HEK293T (cell line): ENCODE measurements at regions not wholly inside any gene's neighbourhood (a gene's known extent, or its start where the extent isn't known, plus 50 kb on each side); places are given as distances from the start of the nearest gene placed in this dataset.

ENCODE experiments used
- CTCF ChIA-PET: fragments of 350-600 bp; formaldehyde crosslinking; extraction: SDS; loops from one replicate; lab custom pipeline; 2021; ENCODE audit warnings: antibody characterized with exemption, inconsistent platforms; lab: Yijun Ruan, JAX
- POLR2A ChIA-PET: fragments of 350-600 bp; formaldehyde crosslinking; extraction: SDS; loops from one replicate; lab custom pipeline; 2020; ENCODE audit warnings: antibody characterized with exemption, inconsistent platforms; lab: Yijun Ruan, JAX
- DNase-seq: peaks from one replicate; pipeline ENCODE4 v3.0.0; 2012; ENCODE audit warnings: mixed read lengths; ENCODE audit errors: extremely low spot score
- ARNT ChIP-seq: fragments of 450-650 bp; IDR thresholded peaks from 2 replicates; pipeline ENCODE4 v1.6.1; 2017; ENCODE audit warnings: mild to moderate bottlenecking
- BHLHE40 ChIP-seq: fragments of 450-650 bp; IDR thresholded peaks from 2 replicates; pipeline ENCODE4 v1.6.1; 2016; ENCODE audit warnings: mild to moderate bottlenecking, moderate library complexity, borderline replicate concordance
- CTBP1 ChIP-seq: fragments of 450-650 bp; IDR thresholded peaks from 2 replicates; pipeline ENCODE4 v1.6.1; 2016; ENCODE audit warnings: borderline replicate concordance
- ELF4 ChIP-seq: fragments of 450-650 bp; IDR thresholded peaks from 2 replicates; pipeline ENCODE4 v1.6.1; 2017; ENCODE audit warnings: antibody characterized with exemption
- FOXA1 ChIP-seq: fragments of 450-650 bp; IDR thresholded peaks from 2 replicates; pipeline ENCODE4 v1.6.1; 2016; ENCODE audit warnings: mild to moderate bottlenecking
- FOXK2 ChIP-seq: fragments of 450-650 bp; IDR thresholded peaks from 2 replicates; pipeline ENCODE4 v1.6.1; 2016; ENCODE audit warnings: mild to moderate bottlenecking
- FOXM1 ChIP-seq: fragments of 450-650 bp; IDR thresholded peaks from 2 replicates; pipeline ENCODE4 v1.6.1; 2017; ENCODE audit warnings: mild to moderate bottlenecking, borderline replicate concordance
- HDGF ChIP-seq: fragments of 450-650 bp; IDR thresholded peaks from 2 replicates; pipeline ENCODE4 v1.6.1; 2017; ENCODE audit warnings: antibody characterized with exemption, borderline replicate concordance
- L3MBTL2 ChIP-seq: fragments of 450-650 bp; conservative IDR thresholded peaks from 2 replicates; pipeline ENCODE4 v1.6.1; 2016; ENCODE audit warnings: mild to moderate bottlenecking
- LEF1 ChIP-seq: fragments of 450-650 bp; IDR thresholded peaks from 2 replicates; pipeline ENCODE4 v1.6.1; 2017; ENCODE audit warnings: mild to moderate bottlenecking, borderline replicate concordance
- NFRKB ChIP-seq: fragments of 450-650 bp; IDR thresholded peaks from 2 replicates; pipeline ENCODE4 v1.6.1; 2016; ENCODE audit warnings: mild to moderate bottlenecking, moderate library complexity
- PKNOX1 ChIP-seq: fragments of 450-650 bp; IDR thresholded peaks from 2 replicates; pipeline ENCODE4 v1.6.1; 2016
- SP1 ChIP-seq: fragments of 450-650 bp; IDR thresholded peaks from 2 replicates; pipeline ENCODE4 v1.6.1; 2017
- SUZ12 ChIP-seq: fragments of 450-650 bp; IDR thresholded peaks from 2 replicates; pipeline ENCODE4 v1.6.1; 2016; ENCODE audit warnings: mild to moderate bottlenecking
- TARDBP ChIP-seq: fragments of 450-650 bp; IDR thresholded peaks from 2 replicates; pipeline ENCODE4 v1.6.1; 2016
- ZNF384 ChIP-seq: fragments of 450-650 bp; IDR thresholded peaks from 2 replicates; pipeline ENCODE4 v1.6.1; 2016

- ChIA-PET CTCF (no interaction called here), POLR2A (no interaction called here)
- no peak for DNase-seq
- no peak for TF ChIP-seq CTBP1
- TF ChIP-seq ELF4 = no peak
Measured at GRCh38 chr3:73235768-73236167, 174.3 kb downstream of the EBLN2 start.

GRCh38 chr3:73236867-73237266 is 175.4 kb downstream of the EBLN2 start:
- DNase-seq = no peak
- CTCF ChIA-PET = interaction anchor here (0.7 kb wide), 1 partner anchor 39 kb away, joined by 3 read pairs; no protein-coding TSS in a partner anchor
- POLR2A ChIA-PET = no interaction called here
- TF ChIP-seq LEF1 = no peak
- TF ChIP-seq BHLHE40 = no peak
- TF ChIP-seq L3MBTL2 = no peak
- TF ChIP-seq TARDBP = no peak
- no peak for TF ChIP-seq SUZ12
- no peak for TF ChIP-seq FOXM1
- TF ChIP-seq CTBP1 = peak; percentile 74
- TF ChIP-seq NFRKB = no peak
- TF ChIP-seq FOXK2 = no peak
- no peak for TF ChIP-seq FOXA1
- no peak for TF ChIP-seq ARNT
- TF ChIP-seq ZNF384 = no peak
- TF ChIP-seq SP1 = no peak
- TF ChIP-seq ELF4 = no peak
- TF ChIP-seq PKNOX1 = peak; percentile 87

- ChIA-PET POLR2A (no interaction called here), CTCF (no interaction called here)
- DNase-seq = no peak
- TF ChIP-seq BHLHE40 = no peak
Measured at GRCh38 chr3:73243740-73244139, 182.3 kb downstream of the EBLN2 start.

- CTCF ChIA-PET = no interaction called here
- DNase-seq = no peak
- no peak for TF ChIP-seq FOXM1
- POLR2A ChIA-PET = no interaction called here
Measured at GRCh38 chr3:73245459-73245858, 184.0 kb downstream of the EBLN2 start.

GRCh38 chr3:73249047-73249446 is 187.6 kb downstream of the EBLN2 start:
- no peak for DNase-seq
- POLR2A ChIA-PET = no interaction called here
- TF ChIP-seq FOXA1 (no peak), ARNT (no peak), L3MBTL2 (no peak), HDGF (no peak), BHLHE40 (no peak), FOXM1 (no peak), LEF1 (no peak), CTBP1 (no peak), PKNOX1 (no peak), TARDBP (no peak), FOXK2 (no peak), ELF4 (no peak), ZNF384 (no peak), NFRKB (no peak)
- CTCF ChIA-PET = no interaction called here

GRCh38 chr3:73254062-73254461 is 192.6 kb downstream of the EBLN2 start:
- TF ChIP-seq LEF1 (no peak), PKNOX1 (no peak), TARDBP (no peak), ELF4 (no peak), FOXA1 (no peak), SP1 (no peak), ZNF384 (no peak), L3MBTL2 (no peak), BHLHE40 (no peak), HDGF (no peak), NFRKB (no peak), ARNT (no peak), FOXK2 (no peak), SUZ12 (no peak), FOXM1 (no peak), CTBP1 (no peak)
- no peak for DNase-seq
- POLR2A ChIA-PET = no interaction called here
- CTCF ChIA-PET = no interaction called here

- CTCF ChIA-PET = interaction anchor here (0.7 kb wide), 1 partner anchor 9 kb away, joined by 3 read pairs; no protein-coding TSS in a partner anchor
- POLR2A ChIA-PET = no interaction called here
- no peak for TF ChIP-seq FOXK2
- TF ChIP-seq PKNOX1 = peak; percentile 87
- TF ChIP-seq CTBP1 = peak; percentile 69
- no peak for TF ChIP-seq SP1
- TF ChIP-seq LEF1 = no peak
- no peak for TF ChIP-seq TARDBP
- TF ChIP-seq ARNT = no peak
- TF ChIP-seq ZNF384 = no peak
- TF ChIP-seq FOXM1 = no peak
- TF ChIP-seq L3MBTL2 = no peak
- TF ChIP-seq ELF4 = no peak
- TF ChIP-seq HDGF = no peak
- no peak for TF ChIP-seq BHLHE40
- peak; percentile 62 for DNase-seq
Measured at GRCh38 chr3:73255609-73256029, 194.2 kb downstream of the EBLN2 start.
